OCI-LY1 (cell line): ENCODE measurements at regions not wholly inside any gene's neighbourhood (a gene's known extent, or its start where the extent isn't known, plus 50 kb on each side); places are given as distances from the start of the nearest gene placed in this dataset.

ENCODE experiments used
- H2AFZ ChIP-seq: fragments of 200-600 bp; sonication (generic), shearing (Covaris generic); 2 replicates; pipeline ENCODE4 v1.6.0; 2014; ENCODE audit warnings: antibody characterized with exemption, mild to moderate bottlenecking, low read length
- H3F3A ChIP-seq: fragments of 200-600 bp; sonication (generic), shearing (Covaris generic); 2 replicates; pipeline ENCODE4 v1.6.0; 2014; ENCODE audit warnings: mild to moderate bottlenecking, antibody characterized with exemption, low read length, moderate library complexity; ENCODE audit not compliant: insufficient read depth
- H3K27ac ChIP-seq: fragments of 200-600 bp; sonication (generic); 2 replicates; pipeline ENCODE4 v1.5.1; 2014; ENCODE audit warnings: low read length, mixed run types, mild to moderate bottlenecking, low read depth; ENCODE audit not compliant: poor library complexity, severe bottlenecking
- H3K27me3 ChIP-seq: fragments of 200-600 bp; sonication (generic); 2 replicates; pipeline ENCODE4 v1.6.0; 2014; ENCODE audit warnings: antibody characterized with exemption, mild to moderate bottlenecking, low read length, moderate library complexity; ENCODE audit not compliant: insufficient read depth
- H3K36me3 ChIP-seq: fragments of 200-600 bp; sonication (generic); 2 replicates; pipeline ENCODE4 v1.6.1; 2014; ENCODE audit warnings: mild to moderate bottlenecking, antibody characterized with exemption, low read length, moderate library complexity, mixed read lengths; ENCODE audit not compliant: insufficient read depth
- H3K4me1 ChIP-seq: fragments of 200-600 bp; sonication (generic); 2 replicates; pipeline ENCODE4 v1.5.1; 2014; ENCODE audit warnings: mild to moderate bottlenecking, low read length, moderate library complexity; ENCODE audit not compliant: insufficient read depth, severe bottlenecking
- H3K4me2 ChIP-seq: fragments of 200-600 bp; sonication (generic), shearing (Covaris generic); 2 replicates; pipeline ENCODE4 v1.6.1; 2014; ENCODE audit warnings: low read length
- H3K4me3 ChIP-seq: fragments of 200-600 bp; sonication (generic); 2 replicates; pipeline ENCODE4 v1.5.1; 2014; ENCODE audit warnings: low read length, low read depth, mild to moderate bottlenecking, mixed read lengths; ENCODE audit not compliant: poor library complexity, severe bottlenecking
- H3K79me2 ChIP-seq: fragments of 200-600 bp; shearing (Covaris generic); 2 replicates; pipeline ENCODE4 v1.6.1; 2016; ENCODE audit warnings: mixed run types, low read length, mixed read lengths; ENCODE audit not compliant: insufficient read depth
- H3K9ac ChIP-seq: fragments of 200-600 bp; sonication (generic), shearing (Covaris generic); 2 replicates; pipeline ENCODE4 v1.6.1; 2014; ENCODE audit warnings: mild to moderate bottlenecking, low read length, mixed read lengths
- H3K9me2 ChIP-seq: fragments of 200-600 bp; sonication (generic), shearing (Covaris generic); 2 replicates; pipeline ENCODE4 v1.6.1; 2014; ENCODE audit warnings: low read depth, mild to moderate bottlenecking, low read length, mixed read lengths
- H3K9me3 ChIP-seq: fragments of 200-600 bp; shearing (Covaris generic); 2 replicates; pipeline ENCODE4 v1.6.1; 2014; ENCODE audit warnings: low read length, mixed read lengths
- H4K20me1 ChIP-seq: fragments of 200-600 bp; sonication (generic), shearing (Covaris generic); 2 replicates; pipeline ENCODE4 v1.6.0; 2016; ENCODE audit warnings: mild to moderate bottlenecking, low read length; ENCODE audit not compliant: insufficient read depth
- CTCF ChIP-seq: fragments of 200-600 bp; sonication (generic), shearing (Covaris generic); IDR thresholded peaks from 2 replicates; pipeline ENCODE4 v1.5.1; 2017; ENCODE audit warnings: mild to moderate bottlenecking, antibody characterized with exemption, low read length, moderate library complexity, mixed read lengths
- EZH2 ChIP-seq: fragments of 200-600 bp; sonication (generic), shearing (Covaris generic); IDR thresholded peaks from 2 replicates; pipeline ENCODE4 v1.8.0; 2017; ENCODE audit warnings: borderline replicate concordance, mixed run types, mild to moderate bottlenecking, antibody characterized with exemption, low read length, moderate library complexity, mixed read lengths

DNA sequence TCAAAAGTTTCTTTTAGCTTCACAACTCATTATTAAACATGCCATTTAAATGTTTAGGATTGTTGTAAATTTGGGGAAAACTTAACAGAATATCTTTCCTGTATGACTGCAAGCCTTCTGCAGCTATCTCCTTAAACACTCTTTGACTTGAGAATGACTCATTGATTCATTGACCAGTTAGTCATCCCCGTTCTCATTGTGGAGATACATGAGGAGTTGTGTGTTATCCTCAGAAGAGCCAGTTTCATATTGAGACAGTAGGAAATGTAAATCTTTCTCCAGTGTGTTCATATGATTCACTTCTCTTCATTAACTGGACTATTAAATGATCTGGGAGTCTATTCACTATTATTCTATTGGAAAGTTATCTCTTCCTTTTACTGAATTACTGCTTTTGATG is 83.0 kb downstream of the CRYGS start:
- Histone ChIP-seq H3K4me1 (no peaks in the 10 kb centered on the region), H3K27me3 (0 out of 2 replicates have a peak, but pooled peaks cover 11% of the 10 kb centered on the region), H3K9me2 (no peaks in the 10 kb centered on the region), H2AFZ (no peak overlapping the region), H3K36me3 (no peaks in the 10 kb centered on the region), H3K9me3 (no peaks in the 10 kb centered on the region), H3K79me2 (no peaks in the 10 kb centered on the region), H3K27ac (no peak overlapping the region), H3K4me2 (no peak overlapping the region), H3K9ac (no peak overlapping the region), H3K4me3 (no peak overlapping the region), H3F3A (no peaks in the 10 kb centered on the region), H4K20me1 (no peaks in the 10 kb centered on the region)
- TF ChIP-seq EZH2 = no peak
- no peak for TF ChIP-seq CTCF

DNA sequence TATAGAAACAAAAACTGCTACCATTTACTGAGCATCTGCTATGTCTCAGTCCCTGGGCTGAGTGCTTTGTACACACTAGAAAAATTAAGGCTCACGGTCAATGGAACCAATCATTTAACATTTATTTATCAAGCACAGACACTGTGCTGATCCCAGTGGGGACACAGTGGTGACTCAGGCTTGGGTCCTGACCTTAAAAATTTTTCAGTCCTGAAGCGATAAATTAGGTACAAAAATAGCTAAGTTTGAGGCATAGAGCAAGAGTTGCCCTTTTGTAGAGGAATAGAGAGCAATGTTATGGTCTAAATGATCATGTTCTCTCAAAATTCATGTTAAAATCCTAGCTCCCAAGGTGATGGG is 85.1 kb downstream of the CRYGS start:
- H3K27me3 ChIP-seq = peaks cover 11% of the 10 kb centered on the region; the same call in 1 of the 2 replicates
- no peak overlapping the region for H3K9ac ChIP-seq
- no peak overlapping the region for H3K4me2 ChIP-seq
- H3K4me3 ChIP-seq = no peak overlapping the region
- no peaks in the 10 kb centered on the region for H3K9me3 ChIP-seq
- no peak overlapping the region for H3K27ac ChIP-seq
- no peaks in the 10 kb centered on the region for H4K20me1 ChIP-seq
- H3K4me1 ChIP-seq = no peaks in the 10 kb centered on the region
- H3F3A ChIP-seq = no peaks in the 10 kb centered on the region
- H3K79me2 ChIP-seq = no peaks in the 10 kb centered on the region
- no peaks in the 10 kb centered on the region for H3K9me2 ChIP-seq
- H3K36me3 ChIP-seq = no peaks in the 10 kb centered on the region
- no peak overlapping the region for H2AFZ ChIP-seq
- TF ChIP-seq EZH2 (no peak), CTCF (no peak)

GRCh38 chr3:186458306-186459107 is 85.7 kb downstream of the CRYGS start:
- no peak for TF ChIP-seq CTCF
- no peak for TF ChIP-seq EZH2
- no peak overlapping the region for H3K9ac ChIP-seq
- H3K4me2 ChIP-seq = no peak overlapping the region
- no peaks in the 10 kb centered on the region for H3K9me3 ChIP-seq
- no peaks in the 10 kb centered on the region for H3K36me3 ChIP-seq
- H3K79me2 ChIP-seq = no peaks in the 10 kb centered on the region
- H3F3A ChIP-seq = no peaks in the 10 kb centered on the region
- no peak overlapping the region for H3K27ac ChIP-seq
- H2AFZ ChIP-seq = no peak overlapping the region
- H3K27me3 ChIP-seq = peaks cover 11% of the 10 kb centered on the region; the same call in 1 of the 2 replicates
- no peaks in the 10 kb centered on the region for H4K20me1 ChIP-seq
- H3K4me1 ChIP-seq = no peaks in the 10 kb centered on the region
- no peak overlapping the region for H3K4me3 ChIP-seq
- no peaks in the 10 kb centered on the region for H3K9me2 ChIP-seq
